Common myeloid progenitor, CD34-positive (primary cell): ENCODE measurements at regions not wholly inside any gene's neighbourhood (a gene's known extent, or its start where the extent isn't known, plus 50 kb on each side); places are given as distances from the start of the nearest gene placed in this dataset.

Source experiments
- CTCF ChIA-PET: fragments of 350-600 bp; sonication (Branson Sonifier 250); formaldehyde crosslinking; loops from one replicate; lab custom pipeline; 2021; ENCODE audit warnings: antibody characterized with exemption; lab: Charles Lee
- POLR2A ChIA-PET: fragments of 350-600 bp; sonication (Branson Sonifier 250); formaldehyde crosslinking; loops from one replicate; lab custom pipeline; 2021; ENCODE audit warnings: antibody characterized with exemption; lab: Charles Lee
- DNase-seq, 3 donors: peaks; one replicate each; pipeline versions ENCODE4 v3.0.0 to v3.0.0-alpha.2; 2013
- H3K27ac ChIP-seq, 2 experiments: 1 replicate in 1 of 2; 2 replicates in 1 of 2; pipeline ENCODE4 v1.7.0; 2013; ENCODE audit warnings: inconsistent platforms in 2 of 2, low read length in 2 of 2, mild to moderate bottlenecking in 2 of 2, low read depth in 1 of 2, moderate library complexity in 1 of 2; ENCODE audit not compliant: severe bottlenecking in 2 of 2, insufficient read depth in 1 of 2, poor library complexity in 1 of 2
- H3K27me3 ChIP-seq, 5 experiments: replicated peaks in 2 of 5; 1 replicate in 3 of 5; 2 replicates in 2 of 5; pipeline versions ENCODE4 v1.6.1 to v1.7.0; 2013; ENCODE audit warnings: low read length in 4 of 5, mild to moderate bottlenecking in 2 of 5, moderate library complexity in 2 of 5, inconsistent platforms in 1 of 5; ENCODE audit not compliant: insufficient read depth in 5 of 5, control insufficient read depth in 4 of 5
- H3K36me3 ChIP-seq, 4 experiments: 1 replicate in 2 of 4; 2 replicates in 2 of 4; pipeline versions ENCODE4 v1.6.1 to v1.7.0; 2013; ENCODE audit warnings: low read length in 3 of 4, control low read depth in 1 of 4, mild to moderate bottlenecking in 1 of 4; ENCODE audit not compliant: control insufficient read depth in 4 of 4, insufficient read depth in 4 of 4
- H3K4me1 ChIP-seq, 4 experiments: 1 replicate in 3 of 4; 2 replicates in 1 of 4; pipeline versions ENCODE4 v1.6.1 to v1.7.1; 2013; ENCODE audit warnings: low read length in 3 of 4, mild to moderate bottlenecking in 3 of 4, control low read depth in 1 of 4, inconsistent platforms in 1 of 4, moderate library complexity in 1 of 4; ENCODE audit not compliant: control insufficient read depth in 4 of 4, insufficient read depth in 4 of 4; ENCODE audit errors: control extremely low read depth in 1 of 4
- H3K4me3 ChIP-seq, 7 experiments: 1 replicate in 4 of 7; 2 replicates in 3 of 7; pipeline versions ENCODE4 v1.5.1 to v1.7.0; 2013; ENCODE audit warnings: mild to moderate bottlenecking in 7 of 7, low read length in 6 of 7, moderate library complexity in 6 of 7, inconsistent platforms in 2 of 7, low read depth in 2 of 7, control low read depth in 1 of 7; ENCODE audit not compliant: insufficient read depth in 4 of 7, control insufficient read depth in 1 of 7; ENCODE audit errors: extremely low read depth in 1 of 7
- H3K9me3 ChIP-seq, 5 experiments: 1 replicate in 4 of 5; 2 replicates in 1 of 5; pipeline versions ENCODE4 v1.6.1 to v1.7.1; 2013; ENCODE audit warnings: low read length in 4 of 5, mild to moderate bottlenecking in 2 of 5, inconsistent platforms in 1 of 5, low read depth in 1 of 5, moderate library complexity in 1 of 5; ENCODE audit not compliant: control insufficient read depth in 4 of 5, insufficient read depth in 2 of 5; ENCODE audit errors: control extremely low read depth in 1 of 5
- WGBS: methylation state at CpG from one replicate; pipeline ENCODE4 v1.1.5; 2013; ENCODE audit not compliant: insufficient coverage; 5-methylcytosine and 5-hydroxymethylcytosine counted together

DNA sequence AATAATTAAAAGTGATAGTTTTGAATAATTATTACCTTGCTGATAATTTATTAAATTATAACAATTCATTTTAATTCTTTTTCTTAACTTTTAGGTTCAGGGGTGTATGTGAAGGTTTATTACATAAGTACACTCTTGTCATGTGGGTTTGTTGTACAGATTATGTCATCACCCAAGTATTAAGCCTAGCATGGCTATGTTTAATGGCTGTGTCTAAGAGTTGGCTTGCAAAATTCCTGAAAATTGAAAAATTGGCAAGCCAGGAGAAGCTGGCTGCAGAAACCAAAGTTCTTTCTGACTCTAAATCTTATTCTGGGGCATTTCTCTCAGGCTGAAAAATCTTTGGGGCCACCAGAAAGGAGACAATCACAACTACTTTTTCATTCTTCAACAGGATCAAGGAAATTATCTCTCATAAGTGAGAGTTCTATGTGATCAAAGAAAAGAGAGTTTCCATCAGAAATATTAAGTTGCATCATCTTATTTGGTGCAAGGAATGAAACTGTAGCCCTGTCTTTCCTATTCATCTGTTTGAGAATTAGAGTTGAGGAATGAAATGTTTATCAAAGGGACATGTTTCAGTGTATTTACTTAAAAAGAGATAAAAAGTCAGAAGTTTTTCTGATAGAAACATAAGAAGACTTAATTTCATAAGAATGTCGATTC lies 412.1 kb upstream of the CDH2 start:
- no peaks in the 10 kb centered on the region for H3K4me1 ChIP-seq
- no peaks in the 10 kb centered on the region for H3K27me3 ChIP-seq
- WGBS: no CpG with 5 or more reads among the region's 1 CpG
- no peak overlapping the region for H3K27ac ChIP-seq
- no peaks in the 10 kb centered on the region for H3K36me3 ChIP-seq
- H3K9me3 ChIP-seq: no peaks in the 10 kb centered on the region
- CTCF ChIA-PET: no interaction called here
- POLR2A ChIA-PET: no interaction called here
- no peak for DNase-seq
- no peak overlapping the region for H3K4me3 ChIP-seq

DNA sequence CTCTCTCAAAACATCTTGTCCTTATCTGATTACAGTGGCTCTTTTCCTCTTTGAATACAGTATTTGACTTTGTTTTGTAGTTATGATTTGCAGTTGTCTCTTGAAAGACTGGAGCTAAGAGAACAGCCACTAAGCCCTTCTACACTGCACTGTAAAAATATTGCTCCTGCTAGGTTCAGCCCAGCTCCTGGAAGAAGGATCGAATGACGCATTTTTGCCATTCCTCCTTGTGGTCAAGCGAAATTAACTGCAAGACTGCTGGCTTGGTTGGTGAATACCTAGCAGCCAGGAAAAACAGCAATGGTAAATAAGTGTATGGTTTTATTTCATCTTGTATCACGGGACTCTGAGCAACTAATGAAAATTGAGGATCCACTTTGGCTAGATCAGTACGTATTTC lies 407.8 kb upstream of the CDH2 start:
- DNase-seq: no peak
- CTCF ChIA-PET: interaction anchor here (0.9 kb wide), 1 partner anchor 11 kb away, joined by 3 read pairs; no protein-coding TSS in a partner anchor
- POLR2A ChIA-PET: no interaction called here

DNA sequence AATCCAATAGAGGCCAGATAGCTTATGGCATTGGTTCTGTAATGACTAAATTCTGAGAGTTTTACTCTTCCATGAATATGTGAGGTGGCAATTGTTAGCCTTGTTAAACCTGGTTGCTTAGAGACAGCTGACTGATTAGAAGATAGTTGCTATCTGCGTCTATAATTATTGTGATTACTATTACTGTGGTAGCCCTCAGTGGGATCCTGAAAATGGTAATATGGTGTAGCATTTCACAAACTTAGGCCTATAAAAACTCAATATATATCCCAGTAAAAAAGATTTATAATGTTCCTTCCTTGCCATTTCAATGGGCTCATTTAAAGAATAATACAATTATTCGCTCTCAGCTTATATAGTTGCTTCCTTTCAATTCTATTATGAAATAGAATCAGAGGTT lies 405.8 kb upstream of the CDH2 start:
- Histone ChIP-seq H3K27me3 (no peaks in the 10 kb centered on the region), H3K4me1 (no peaks in the 10 kb centered on the region), H3K36me3 (no peaks in the 10 kb centered on the region), H3K9me3 (no peaks in the 10 kb centered on the region), H3K4me3 (no peak overlapping the region), H3K27ac (no peak overlapping the region)
- no CpG with 5 or more reads among the region's 2 CpGs for WGBS
- ChIA-PET POLR2A (no interaction called here), CTCF (no interaction called here)
- no peak for DNase-seq

More for the DNA sequence above, 407.8 kb upstream of the CDH2 start:
- Histone ChIP-seq H3K36me3 (no peaks in the 10 kb centered on the region), H3K9me3 (no peaks in the 10 kb centered on the region), H3K27me3 (no peaks in the 10 kb centered on the region), H3K4me3 (no peak overlapping the region), H3K4me1 (no peaks in the 10 kb centered on the region), H3K27ac (no peak overlapping the region)
- 97% methylated on average over 4 of the region's 5 CpGs for WGBS

- ChIA-PET POLR2A (no interaction called here), CTCF (no interaction called here)
- DNase-seq: no peak
- H3K27ac ChIP-seq: no peak overlapping the region
- H3K4me3 ChIP-seq: no peak overlapping the region
- 100% methylated on average over 3 of the region's 4 CpGs for WGBS
- no peaks in the 10 kb centered on the region for H3K27me3 ChIP-seq
- H3K9me3 ChIP-seq: no peaks in the 10 kb centered on the region
- H3K36me3 ChIP-seq: no peaks in the 10 kb centered on the region
- no peaks in the 10 kb centered on the region for H3K4me1 ChIP-seq
Measured at GRCh38 chr18:28581521-28582071, 404.7 kb upstream of the CDH2 start.

GRCh38 chr18:28576941-28577340 lies 400.0 kb upstream of the CDH2 start:
- CTCF ChIA-PET: no interaction called here
- Histone ChIP-seq H3K27ac (no peak overlapping the region), H3K9me3 (no peaks in the 10 kb centered on the region), H3K27me3 (no peaks in the 10 kb centered on the region), H3K36me3 (no peaks in the 10 kb centered on the region), H3K4me1 (no peaks in the 10 kb centered on the region), H3K4me3 (no peak overlapping the region)
- POLR2A ChIA-PET: no interaction called here
- DNase-seq: peak; percentile 10 to 67 (median 37)
- no CpG with 5 or more reads among the region's 3 CpGs for WGBS

DNA sequence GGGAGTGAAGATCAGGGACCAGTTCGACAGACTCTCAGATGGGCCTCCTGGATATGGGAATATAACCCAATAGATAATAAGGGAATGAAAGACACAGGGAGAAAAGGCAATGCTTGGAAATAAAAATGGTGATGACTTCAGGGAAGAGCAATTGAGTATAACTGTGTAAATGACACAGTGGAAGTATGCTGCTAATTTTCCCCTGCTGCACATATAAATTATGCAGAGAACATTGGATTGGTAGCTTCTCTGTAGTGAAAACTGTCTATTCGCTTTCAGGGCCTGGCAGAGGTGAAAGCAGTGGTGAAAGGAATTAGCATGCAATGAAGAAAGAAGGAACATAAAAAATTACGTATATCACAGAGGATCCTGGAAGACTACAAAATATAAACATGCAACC lies 398.2 kb upstream of the CDH2 start:
- no peak overlapping the region for H3K4me3 ChIP-seq
- CTCF ChIA-PET: no interaction called here
- no peaks in the 10 kb centered on the region for H3K27me3 ChIP-seq
- no peaks in the 10 kb centered on the region for H3K9me3 ChIP-seq
- H3K36me3 ChIP-seq: no peaks in the 10 kb centered on the region
- POLR2A ChIA-PET: no interaction called here
- WGBS: 100% methylated on average over 2 of the region's 3 CpGs
- no peak for DNase-seq
- no peaks in the 10 kb centered on the region for H3K4me1 ChIP-seq
- H3K27ac ChIP-seq: no peak overlapping the region

DNA sequence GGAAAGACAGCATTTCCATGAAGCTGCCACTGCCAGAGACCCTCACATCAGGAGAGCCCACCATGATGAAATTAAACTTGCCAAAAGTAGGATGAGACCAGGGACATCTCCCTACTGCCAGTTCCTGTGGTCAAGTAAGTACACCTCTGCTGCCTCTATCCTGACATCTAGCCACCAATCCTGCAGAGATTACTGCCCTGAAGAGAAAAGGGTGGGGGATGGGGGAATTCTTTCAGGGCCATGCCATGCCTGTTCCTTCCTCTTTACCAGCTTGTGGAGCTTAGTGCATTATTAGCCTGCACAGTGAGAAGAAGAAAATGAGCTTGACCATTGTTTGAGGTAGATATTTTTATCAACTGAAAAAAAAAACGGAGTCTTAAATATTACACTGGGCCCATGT lies 397.2 kb upstream of the CDH2 start:
- Histone ChIP-seq H3K27ac (no peak overlapping the region), H3K4me3 (no peak overlapping the region), H3K4me1 (no peaks in the 10 kb centered on the region), H3K27me3 (no peaks in the 10 kb centered on the region), H3K9me3 (no peaks in the 10 kb centered on the region), H3K36me3 (no peaks in the 10 kb centered on the region)
- no peak for DNase-seq
- ChIA-PET CTCF (no interaction called here), POLR2A (no interaction called here)
- no CpG with 5 or more reads among the region's 1 CpG for WGBS
